Lower leg skin (tissue), 4 donors: ENCODE measurements at regions not wholly inside any gene's neighbourhood (a gene's known extent, or its start where the extent isn't known, plus 50 kb on each side); places are given as distances from the start of the nearest gene placed in this dataset.

Experiments
- DNase-seq, 2 donors: peaks; one replicate each; pipeline ENCODE4 v3.0.0-alpha.2; 2019; ENCODE audit warnings: low spot score in 2 of 2
- H3K4me3 ChIP-seq: fragments of 200-600 bp; sonication (generic); 2 replicates; pipeline ENCODE4 v1.5.1; 2017; ENCODE audit warnings: mild to moderate bottlenecking, low read depth; ENCODE audit not compliant: poor library complexity, severe bottlenecking
- CTCF ChIP-seq, 3 donors: fragments of 450-650 bp; IDR thresholded peaks; one replicate each; pipeline ENCODE4 v1.5.1; 2016; ENCODE audit warnings: antibody characterized with exemption in 3 of 3, mild to moderate bottlenecking in 3 of 3, moderate library complexity in 2 of 3
- POLR2A ChIP-seq, 2 donors: fragments of 450-650 bp; IDR thresholded peaks; one replicate each; pipeline ENCODE4 v1.6.1; 2016 to 2017; ENCODE audit warnings: antibody characterized with exemption in 2 of 2, mild to moderate bottlenecking in 1 of 2, moderate library complexity in 1 of 2
- WGBS, 2 donors: methylation state at CpG; one replicate each; pipeline ENCODE4 v1.1.5; 2018; 5-methylcytosine and 5-hydroxymethylcytosine counted together
- intact Hi-C: fragments of 100-400 bp; cut with DNase I; formaldehyde crosslinking; loops from one replicate; pipeline ENCODE4 v1.15.0; 2023; ENCODE audit warnings: low total_unique reads

GRCh38 chr6:21668795-21669194 lies 75.2 kb downstream of the SOX4 start:
- no peak overlapping the region for H3K4me3 ChIP-seq
- TF ChIP-seq CTCF (IDR thresholded peaks at IDR 0.05) (no peak), POLR2A (IDR thresholded peaks at IDR 0.05) (no peak)
- no peak for DNase-seq
- intact Hi-C loops = no loop called here
- WGBS, 2 donors = 67 to 73% methylated on average over 3 of the region's 3 CpGs

DNA sequence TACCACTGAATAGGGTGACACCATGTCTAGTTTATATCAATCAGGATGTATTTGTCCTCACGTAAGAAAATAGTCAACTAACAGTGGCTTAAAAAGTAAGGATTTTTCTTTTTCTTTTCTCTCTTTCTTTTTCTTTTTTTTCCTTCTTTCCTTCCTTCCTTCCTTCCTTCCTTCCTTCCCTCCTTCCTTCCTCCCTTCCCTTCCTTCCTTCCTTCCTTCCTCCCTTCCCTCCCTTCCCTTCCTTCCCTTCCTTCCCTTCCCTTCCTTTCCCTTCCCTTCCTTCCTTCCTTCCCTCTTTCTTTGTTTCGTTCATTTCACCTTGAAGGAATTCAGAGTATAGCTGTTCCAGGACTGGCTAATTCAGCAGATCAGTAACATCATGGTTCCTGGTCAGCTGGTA lies 83.2 kb downstream of the SOX4 start:
- 44 to 46% methylated on average over 2 of the region's 2 CpGs for WGBS, 2 donors
- intact Hi-C loops = no loop called here
- no peak for TF ChIP-seq POLR2A (IDR thresholded peaks at IDR 0.05)
- TF ChIP-seq CTCF (IDR thresholded peaks at IDR 0.05) = no peak
- no peak for DNase-seq
- no peak overlapping the region for H3K4me3 ChIP-seq

GRCh38 chr6:21678990-21679389 lies 85.4 kb downstream of the SOX4 start:
- TF ChIP-seq POLR2A (IDR thresholded peaks at IDR 0.05) (no peak), CTCF (IDR thresholded peaks at IDR 0.05) (no peak)
- no peak overlapping the region for H3K4me3 ChIP-seq
- intact Hi-C loops = no loop called here
- WGBS, 2 donors = 89 to 90% methylated on average over 6 of the region's 6 CpGs
- DNase-seq = no peak

GRCh38 chr6:21679761-21680265 lies 86.3 kb downstream of the SOX4 start:
- no peak for TF ChIP-seq CTCF (IDR thresholded peaks at IDR 0.05)
- no peak for TF ChIP-seq POLR2A (IDR thresholded peaks at IDR 0.05)
- DNase-seq = no peak
- 65 to 68% methylated on average over 2 of the region's 2 CpGs for WGBS, 2 donors
- intact Hi-C loops = no loop called here
- H3K4me3 ChIP-seq = no peak overlapping the region

DNA sequence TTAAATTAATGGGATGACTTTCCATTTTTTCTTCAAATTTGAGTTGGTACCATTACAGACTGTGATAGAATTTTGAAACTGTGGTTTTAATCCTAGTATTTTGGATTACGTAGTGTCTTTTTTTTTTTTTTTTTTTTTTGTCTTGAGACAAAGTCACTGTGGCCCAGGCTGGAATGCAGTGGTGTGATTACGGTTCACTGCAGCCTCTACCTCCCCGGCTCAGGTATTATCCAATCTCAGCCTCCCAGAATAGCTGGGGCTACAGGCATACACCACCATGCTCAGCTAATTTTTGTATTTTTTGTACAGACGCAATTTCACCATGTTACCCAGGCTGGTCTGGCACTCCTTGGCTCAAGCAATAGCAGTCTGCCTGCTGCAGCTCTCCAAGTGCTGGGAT lies 87.1 kb downstream of the SOX4 start:
- 78 to 91% methylated on average over 4 of the region's 4 CpGs for WGBS, 2 donors
- H3K4me3 ChIP-seq = no peak overlapping the region
- DNase-seq = no peak
- intact Hi-C loops = no loop called here
- no peak for TF ChIP-seq CTCF (IDR thresholded peaks at IDR 0.05)
- TF ChIP-seq POLR2A (IDR thresholded peaks at IDR 0.05) = no peak

DNA sequence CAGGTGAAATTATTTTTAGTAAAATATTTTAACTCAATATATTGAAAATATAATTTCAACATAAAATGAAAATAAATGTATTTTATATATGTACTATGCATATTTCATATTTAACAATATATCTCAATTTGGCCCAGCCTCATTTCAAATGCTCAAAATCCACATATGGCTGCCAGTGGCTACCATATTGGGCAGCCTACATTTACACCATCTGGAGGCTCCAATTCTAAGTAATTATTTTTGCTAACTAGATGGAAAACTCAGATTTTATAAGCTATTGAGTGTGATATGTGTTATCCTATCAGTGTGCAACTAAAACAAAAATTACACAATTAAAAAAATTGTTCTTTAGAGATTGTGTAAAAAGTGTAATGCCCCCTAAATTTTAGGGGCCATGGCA lies 96.9 kb downstream of the SOX4 start:
- H3K4me3 ChIP-seq = no peak overlapping the region
- TF ChIP-seq POLR2A (IDR thresholded peaks at IDR 0.05) (no peak), CTCF (IDR thresholded peaks at IDR 0.05) (no peak)
- intact Hi-C loops = no loop called here
- no peak for DNase-seq
